A549 (cell line): ENCODE measurements at regions not wholly inside any gene's neighbourhood (a gene's known extent, or its start where the extent isn't known, plus 50 kb on each side); places are given as distances from the start of the nearest gene placed in this dataset.
A peak's percentile ranks its signal among the peaks of the same experiment; 100 is the strongest.

Source experiments
- ATAC-seq, 2 experiments: fragments of 200-7000 bp in 1 of 2; fragments of >200 bp in 1 of 2; cut with Nextera tagmentation in 1 of 2; cut with Tn5 transposase in 1 of 2; 3 replicates each; pipeline versions ENCODE4 v1.8.0 to v1.9.1; 2018 to 2020; ENCODE audit warnings: mild to moderate bottlenecking in 1 of 2, moderate library complexity in 1 of 2
- CTCF ChIA-PET: fragments of 300-600 bp; sonication (Branson Sonifier 250); formaldehyde crosslinking; extraction: SDS; loops from one replicate; lab custom pipeline; 2021; ENCODE audit warnings: antibody characterized with exemption, inconsistent platforms; lab: Yijun Ruan, JAX
- POLR2A ChIA-PET: fragments of 350-600 bp; formaldehyde crosslinking; extraction: SDS; loops from one replicate; lab custom pipeline; 2021; ENCODE audit warnings: antibody characterized with exemption, inconsistent platforms; lab: Yijun Ruan, JAX
- DNase-seq, 2 experiments: peaks; one replicate each; pipeline versions ENCODE4 v3.0.0 to v3.0.0-alpha.2; 2011 to 2016; ENCODE audit warnings: low read depth in 1 of 2, low spot score in 1 of 2
- FAIRE-seq: peaks from 2 replicates; lab custom pipeline; 2011; peaks lifted over from hg19 to GRCh38; lab: Jason Lieb, UNC
- H3K27ac ChIP-seq, 2 experiments: fragments of >200 bp; sonication (Bioruptor Twin); formaldehyde crosslinking; 3 replicates each; pipeline ENCODE4 v1.5.1; 2016 to 2017
- H3K4me1 ChIP-seq: fragments of >200 bp; sonication (Bioruptor Twin); formaldehyde crosslinking; 3 replicates; pipeline ENCODE4 v1.6.1; 2016
- H3K4me2 ChIP-seq: fragments of >200 bp; sonication (Bioruptor Twin); formaldehyde crosslinking; 3 replicates; pipeline ENCODE4 v1.6.1; 2016
- H3K4me3 ChIP-seq: fragments of >200 bp; sonication (Bioruptor Twin); formaldehyde crosslinking; 3 replicates; pipeline ENCODE4 v1.5.1; 2016
- H3K9me3 ChIP-seq: fragments of >200 bp; sonication (Bioruptor Twin); formaldehyde crosslinking; 3 replicates; pipeline ENCODE4 v1.6.1; 2016
- BHLHE40 ChIP-seq: IDR thresholded peaks from 2 replicates; pipeline ENCODE4 v1.6.1; 2012; ENCODE audit warnings: low read depth, low read length, inconsistent platforms
- CBX2 ChIP-seq: fragments of 200-600 bp; sonication (generic); IDR thresholded peaks from 2 replicates; pipeline ENCODE4 v1.6.1; 2016; ENCODE audit warnings: low read depth, mild to moderate bottlenecking, borderline replicate concordance
- CBX8 ChIP-seq: fragments of 200-600 bp; sonication (generic); IDR thresholded peaks from 2 replicates; pipeline ENCODE4 v1.6.1; 2016
- CHD2 ChIP-seq: fragments of 150-350 bp; IDR thresholded peaks from 2 replicates; pipeline ENCODE4 v1.6.1; 2014; ENCODE audit warnings: low read length; ENCODE audit not compliant: partially characterized antibody
- CHD4 ChIP-seq: fragments of 200-600 bp; sonication (generic); IDR thresholded peaks from 2 replicates; pipeline ENCODE4 v1.6.1; 2016; ENCODE audit warnings: antibody characterized with exemption, mild to moderate bottlenecking, borderline replicate concordance
- EHF ChIP-seq: fragments of 250-450 bp; sonication (Bioruptor Pico); IDR thresholded peaks from 2 replicates; pipeline ENCODE4 v1.5.0; 2020; ENCODE audit warnings: mild to moderate bottlenecking
- EHMT2 ChIP-seq: fragments of 200-600 bp; sonication (generic); IDR thresholded peaks from 2 replicates; pipeline ENCODE4 v1.6.1; 2016; ENCODE audit warnings: antibody characterized with exemption, low read depth, mild to moderate bottlenecking, moderate library complexity
- EP300 ChIP-seq, 2 experiments: fragments of >200 bp; sonication (Bioruptor Twin); formaldehyde crosslinking; IDR thresholded peaks; 2 replicates in 1 of 2; 3 replicates in 1 of 2; pipeline ENCODE4 v1.6.1; 2016 to 2017
- ESRRA ChIP-seq: fragments of 150-350 bp; IDR thresholded peaks from 2 replicates; pipeline ENCODE4 v1.6.1; 2014; ENCODE audit warnings: mild to moderate bottlenecking, low read length, borderline replicate concordance
- FOSB ChIP-seq: fragments of 250-450 bp; sonication (Bioruptor Pico); IDR thresholded peaks from 2 replicates; pipeline ENCODE4 v1.5.0; 2020; ENCODE audit warnings: mild to moderate bottlenecking, moderate library complexity
- FOSL2 ChIP-seq, 2 experiments: fragments of 450-650 bp in 1 of 2; fragments of >200 bp in 1 of 2; sonication (Bioruptor Twin) in 1 of 2; formaldehyde crosslinking; IDR thresholded peaks; 2 replicates each; pipeline versions ENCODE4 v1.5.0 to v1.6.1; 2016 to 2020; ENCODE audit warnings: mild to moderate bottlenecking in 1 of 2, moderate library complexity in 1 of 2
- FOXS1 ChIP-seq: fragments of 250-450 bp; sonication (Bioruptor Pico); IDR thresholded peaks from 2 replicates; pipeline ENCODE4 v1.5.0; 2020; ENCODE audit warnings: mild to moderate bottlenecking, moderate library complexity
- HDAC2 ChIP-seq: fragments of 200-600 bp; sonication (generic); IDR thresholded peaks from 2 replicates; pipeline ENCODE4 v1.6.1; 2016
- HEYL ChIP-seq: fragments of 250-450 bp; sonication (Bioruptor Pico); IDR thresholded peaks from 2 replicates; pipeline ENCODE4 v1.8.0; 2021; ENCODE audit warnings: mild to moderate bottlenecking, moderate library complexity
- HOXB13 ChIP-seq: fragments of 250-450 bp; sonication (Bioruptor Pico); IDR thresholded peaks from 2 replicates; pipeline ENCODE4 v1.5.0; 2020; ENCODE audit warnings: low read depth, mild to moderate bottlenecking, moderate library complexity
- JUN ChIP-seq, 2 experiments: fragments of >200 bp; sonication (Bioruptor Twin); formaldehyde crosslinking; IDR thresholded peaks; 2 replicates in 1 of 2; 3 replicates in 1 of 2; pipeline ENCODE4 v1.6.1; 2016 to 2017
- JUNB ChIP-seq: fragments of >200 bp; sonication (Bioruptor Twin); formaldehyde crosslinking; IDR thresholded peaks from 2 replicates; pipeline ENCODE4 v1.6.1; 2016
- KDM1A ChIP-seq: fragments of 200-600 bp; sonication (generic); IDR thresholded peaks from 2 replicates; pipeline ENCODE4 v1.6.1; 2016; ENCODE audit warnings: low read depth, mild to moderate bottlenecking
- MAFK ChIP-seq: fragments of 450-650 bp; IDR thresholded peaks from 2 replicates; pipeline ENCODE4 v1.6.1; 2014; ENCODE audit not compliant: partially characterized antibody
- MAZ ChIP-seq: fragments of 150-350 bp; IDR thresholded peaks from 2 replicates; pipeline ENCODE4 v1.6.1; 2014; ENCODE audit warnings: antibody characterized with exemption, low read depth, low read length, borderline replicate concordance
- NFE2L2 ChIP-seq: fragments of 150-350 bp; conservative IDR thresholded peaks from 2 replicates; pipeline ENCODE4 v1.6.1; 2014; ENCODE audit warnings: low read length
- PHF8 ChIP-seq: fragments of 200-600 bp; sonication (generic); IDR thresholded peaks from 2 replicates; pipeline ENCODE4 v1.6.1; 2016; ENCODE audit warnings: low read depth, mild to moderate bottlenecking, antibody characterized with exemption, moderate library complexity, borderline replicate concordance
- POLR2AphosphoS2 ChIP-seq: conservative IDR thresholded peaks from 2 replicates; pipeline ENCODE4 v1.6.1; 2012; ENCODE audit warnings: low read length, improper control_type of control experiment, inconsistent platforms
- RARB ChIP-seq: fragments of 250-450 bp; sonication (Bioruptor Pico); IDR thresholded peaks from 2 replicates; pipeline ENCODE4 v1.8.0; 2021; ENCODE audit warnings: mild to moderate bottlenecking, moderate library complexity
- RCOR1 ChIP-seq: fragments of 150-350 bp; IDR thresholded peaks from 2 replicates; pipeline ENCODE4 v1.6.1; 2014; ENCODE audit warnings: antibody characterized with exemption, low read length, low read depth
- RFX5 ChIP-seq: fragments of 450-650 bp; IDR thresholded peaks from 2 replicates; pipeline ENCODE4 v1.7.1; 2014; ENCODE audit warnings: antibody characterized with exemption, mild to moderate bottlenecking, moderate library complexity
- SREBF2 ChIP-seq: fragments of 450-650 bp; IDR thresholded peaks from 2 replicates; pipeline ENCODE4 v1.6.1; 2014; ENCODE audit warnings: mild to moderate bottlenecking, moderate library complexity
- TP53 ChIP-seq: fragments of 250-450 bp; sonication (Bioruptor Pico); IDR thresholded peaks from 2 replicates; pipeline ENCODE4 v1.5.0; 2021; ENCODE audit warnings: mild to moderate bottlenecking, moderate library complexity
- ZFP36 ChIP-seq: fragments of 450-650 bp; IDR thresholded peaks from 2 replicates; pipeline ENCODE4 v1.6.1; 2014; ENCODE audit warnings: borderline replicate concordance; ENCODE audit not compliant: partially characterized antibody
- ZNF302 ChIP-seq: fragments of 250-450 bp; sonication (Bioruptor Pico); IDR thresholded peaks from 2 replicates; pipeline ENCODE4 v1.9.0; 2021; ENCODE audit warnings: inconsistent platforms, mild to moderate bottlenecking, moderate library complexity
- WGBS: methylation state at CpG from one replicate; pipeline ENCODE4 v1.1.6; 2017; ENCODE audit errors: missing lambda C conversion rate; 5-methylcytosine and 5-hydroxymethylcytosine counted together
- TF ChIP-seq, protein P1 (sequence below): fragments of 250-450 bp; sonication (Bioruptor Pico); IDR thresholded peaks from 2 replicates; pipeline ENCODE4 v1.5.0; 2021; ENCODE audit warnings: mild to moderate bottlenecking, moderate library complexity, borderline replicate concordance
- TF ChIP-seq, protein P2 (sequence below): IDR thresholded peaks from 2 replicates; pipeline ENCODE4 v1.6.1; 2012; ENCODE audit warnings: low read depth, borderline replicate concordance
- TF ChIP-seq, protein P3 (sequence below): fragments of 250-450 bp; sonication (Bioruptor Pico); IDR thresholded peaks from 2 replicates; pipeline ENCODE4 v1.5.0; 2020; ENCODE audit warnings: low read depth, mild to moderate bottlenecking, moderate library complexity
- TF ChIP-seq, protein P4 (sequence below): fragments of 150-350 bp; IDR thresholded peaks from 2 replicates; pipeline ENCODE4 v1.6.1; 2014; ENCODE audit warnings: low read depth, mild to moderate bottlenecking, low read length

DNA sequence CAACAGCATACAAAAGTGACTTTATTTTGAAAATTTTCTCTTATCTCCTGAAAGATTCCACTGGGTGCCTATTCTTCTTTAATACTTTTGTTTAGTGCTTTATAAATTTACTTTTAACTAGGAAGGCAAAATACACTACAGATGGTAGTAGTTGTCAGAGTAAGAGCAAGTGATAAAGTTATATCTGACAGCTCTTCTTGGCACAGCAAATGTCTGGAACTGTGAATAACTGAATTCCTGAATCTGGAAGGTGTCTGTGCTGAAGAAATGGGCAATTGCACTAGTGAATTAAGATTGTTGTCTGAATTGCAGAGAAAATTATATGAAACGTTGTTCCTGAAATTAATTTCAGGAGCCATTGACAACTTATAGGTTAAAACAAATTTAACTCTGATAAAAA, 213.8 kb upstream of the CBLB start:
- no peak for TF ChIP-seq CHD2
- no peak for TF ChIP-seq ZNF302 (CRISPR knock-in tag)
- TF ChIP-seq MAFK: no peak
- TF ChIP-seq HDAC2: no peak
- no peak for TF ChIP-seq RARB (CRISPR knock-in tag)
- TF ChIP-seq EP300 (IDR thresholded peaks at IDR 0.05): no peak
- TF ChIP-seq CHD4: no peak
- no peak for TF ChIP-seq RFX5
- TF ChIP-seq NFE2L2: no peak
- TF ChIP-seq TP53 (CRISPR knock-in tag): no peak
- TF ChIP-seq PHF8: no peak
- no peak for TF ChIP-seq ZFP36
- TF ChIP-seq, all 56 proteins: peak for 0
- peaks cover 15% of the 10 kb centered on the region; the same call in 2 of the 3 replicates for H3K4me1 ChIP-seq

DNA sequence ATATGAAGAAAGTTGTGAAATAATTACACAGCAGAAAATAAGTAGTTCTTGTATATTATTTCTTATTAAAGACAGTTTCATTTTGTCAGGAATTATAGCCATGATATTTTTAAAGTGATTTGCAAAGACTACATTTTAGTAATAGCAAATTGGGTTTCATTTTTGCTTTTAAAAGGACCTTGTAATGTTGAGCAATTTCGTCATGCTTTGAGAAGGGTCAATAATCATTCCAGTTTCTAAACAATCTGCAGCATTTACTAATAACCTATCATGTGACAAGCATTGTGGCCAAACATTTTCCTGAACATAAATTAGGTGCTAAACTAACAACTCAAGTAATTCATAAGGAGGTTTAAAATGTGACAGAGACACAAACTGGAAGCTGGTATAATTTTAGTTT, 214.4 kb upstream of the CBLB start:
- DNase-seq (no peak), ATAC-seq (no peak), FAIRE-seq (peak; percentile 88)
- TF ChIP-seq, protein P1, sequence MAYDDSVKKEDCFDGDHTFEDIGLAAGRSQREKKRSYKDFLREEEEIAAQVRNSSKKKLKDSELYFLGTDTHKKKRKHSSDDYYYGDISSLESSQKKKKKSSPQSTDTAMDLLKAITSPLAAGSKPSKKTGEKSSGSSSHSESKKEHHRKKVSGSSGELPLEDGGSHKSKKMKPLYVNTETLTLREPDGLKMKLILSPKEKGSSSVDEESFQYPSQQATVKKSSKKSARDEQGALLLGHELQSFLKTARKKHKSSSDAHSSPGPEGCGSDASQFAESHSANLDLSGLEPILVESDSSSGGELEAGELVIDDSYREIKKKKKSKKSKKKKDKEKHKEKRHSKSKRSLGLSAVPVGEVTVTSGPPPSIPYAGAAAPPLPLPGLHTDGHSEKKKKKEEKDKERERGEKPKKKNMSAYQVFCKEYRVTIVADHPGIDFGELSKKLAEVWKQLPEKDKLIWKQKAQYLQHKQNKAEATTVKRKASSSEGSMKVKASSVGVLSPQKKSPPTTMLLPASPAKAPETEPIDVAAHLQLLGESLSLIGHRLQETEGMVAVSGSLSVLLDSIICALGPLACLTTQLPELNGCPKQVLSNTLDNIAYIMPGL (CRISPR knock-in tag): no peak
- TF ChIP-seq FOSB (CRISPR knock-in tag): no peak
- TF ChIP-seq, protein P2, sequence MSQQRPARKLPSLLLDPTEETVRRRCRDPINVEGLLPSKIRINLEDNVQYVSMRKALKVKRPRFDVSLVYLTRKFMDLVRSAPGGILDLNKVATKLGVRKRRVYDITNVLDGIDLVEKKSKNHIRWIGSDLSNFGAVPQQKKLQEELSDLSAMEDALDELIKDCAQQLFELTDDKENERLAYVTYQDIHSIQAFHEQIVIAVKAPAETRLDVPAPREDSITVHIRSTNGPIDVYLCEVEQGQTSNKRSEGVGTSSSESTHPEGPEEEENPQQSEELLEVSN: no peak
- no peak for TF ChIP-seq ESRRA
- no peak for TF ChIP-seq FOXS1
- TF ChIP-seq MAZ: no peak
- TF ChIP-seq HOXB13 (CRISPR knock-in tag): no peak
- POLR2A ChIA-PET: no interaction called here
- Histone ChIP-seq H3K9me3 (no peaks in the 10 kb centered on the region), H3K4me2 (no peak overlapping the region), H3K27ac (no peak overlapping the region), H3K4me3 (no peak overlapping the region), H3K4me1 (peaks cover 15% of the 10 kb centered on the region; the same call in 2 of the 3 replicates)
- CTCF ChIA-PET: no interaction called here
- WGBS: 57% methylated on average over 1 of the region's 1 CpG

More for the DNA sequence above, 213.8 kb upstream of the CBLB start:
- no peaks in the 10 kb centered on the region for H3K9me3 ChIP-seq
- H3K4me2 ChIP-seq: no peak overlapping the region
- no peak overlapping the region for H3K27ac ChIP-seq
- ATAC-seq: no peak
- no peak for FAIRE-seq
- no peak overlapping the region for H3K4me3 ChIP-seq
- 13% methylated on average over 1 of the region's 1 CpG for WGBS
- CTCF ChIA-PET: interaction anchor here (0.7 kb wide), 1 partner anchor 15 kb away, joined by 3 read pairs; no protein-coding TSS in a partner anchor
- POLR2A ChIA-PET: no interaction called here
- no peak for DNase-seq

DNA sequence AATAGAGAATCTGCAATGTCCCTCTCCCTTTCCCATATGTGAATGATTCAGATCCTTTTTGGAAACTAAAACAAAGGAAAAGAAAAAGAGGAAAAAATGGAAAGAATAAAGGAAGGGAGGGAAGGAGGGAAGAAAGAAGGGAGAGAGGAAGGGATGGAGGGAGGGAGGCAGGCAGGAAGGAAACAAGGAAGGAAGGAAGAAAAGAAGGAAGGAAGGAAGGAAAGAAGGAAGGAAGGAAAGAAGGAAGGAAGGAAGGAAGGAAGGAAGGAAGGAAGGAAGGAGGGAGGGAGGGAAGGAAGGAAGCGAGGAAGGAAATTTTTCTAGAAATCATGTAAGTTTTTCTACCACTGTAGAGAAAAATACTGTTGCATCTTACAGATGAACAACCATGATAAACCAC, 215.0 kb upstream of the CBLB start:
- TF ChIP-seq RCOR1 (no peak), SREBF2 (no peak), BHLHE40 (no peak), POLR2AphosphoS2 (no peak), CBX2 (no peak), JUN (IDR thresholded peaks at IDR 0.05) (no peak), CHD4 (no peak), MAFK (no peak), HEYL (CRISPR knock-in tag) (no peak), CBX8 (no peak), JUNB (no peak), KDM1A (no peak), EHMT2 (no peak), EHF (CRISPR knock-in tag) (no peak), FOSB (CRISPR knock-in tag) (no peak), FOSL2 (IDR thresholded peaks at IDR 0.05) (no peak), FOSL2 (CRISPR knock-in tag; IDR thresholded peaks at IDR 0.05) (no peak)
- TF ChIP-seq, protein P3, sequence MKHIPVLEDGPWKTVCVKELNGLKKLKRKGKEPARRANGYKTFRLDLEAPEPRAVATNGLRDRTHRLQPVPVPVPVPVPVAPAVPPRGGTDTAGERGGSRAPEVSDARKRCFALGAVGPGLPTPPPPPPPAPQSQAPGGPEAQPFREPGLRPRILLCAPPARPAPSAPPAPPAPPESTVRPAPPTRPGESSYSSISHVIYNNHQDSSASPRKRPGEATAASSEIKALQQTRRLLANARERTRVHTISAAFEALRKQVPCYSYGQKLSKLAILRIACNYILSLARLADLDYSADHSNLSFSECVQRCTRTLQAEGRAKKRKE (CRISPR knock-in tag): no peak
- TF ChIP-seq, protein P4, sequence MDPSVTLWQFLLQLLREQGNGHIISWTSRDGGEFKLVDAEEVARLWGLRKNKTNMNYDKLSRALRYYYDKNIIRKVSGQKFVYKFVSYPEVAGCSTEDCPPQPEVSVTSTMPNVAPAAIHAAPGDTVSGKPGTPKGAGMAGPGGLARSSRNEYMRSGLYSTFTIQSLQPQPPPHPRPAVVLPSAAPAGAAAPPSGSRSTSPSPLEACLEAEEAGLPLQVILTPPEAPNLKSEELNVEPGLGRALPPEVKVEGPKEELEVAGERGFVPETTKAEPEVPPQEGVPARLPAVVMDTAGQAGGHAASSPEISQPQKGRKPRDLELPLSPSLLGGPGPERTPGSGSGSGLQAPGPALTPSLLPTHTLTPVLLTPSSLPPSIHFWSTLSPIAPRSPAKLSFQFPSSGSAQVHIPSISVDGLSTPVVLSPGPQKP: no peak
- TF ChIP-seq, all 56 proteins: peak for 0
- no peak for ATAC-seq
- no peak for FAIRE-seq
- ChIA-PET POLR2A (no interaction called here), CTCF (no interaction called here)
- H3K9me3 ChIP-seq: no peaks in the 10 kb centered on the region
- DNase-seq: no peak
- 91% methylated on average over 1 of the region's 1 CpG for WGBS
- no peak overlapping the region for H3K4me2 ChIP-seq
- H3K4me3 ChIP-seq: no peak overlapping the region
- H3K4me1 ChIP-seq: peaks cover 15% of the 10 kb centered on the region; the same call in 2 of the 3 replicates
- no peak overlapping the region for H3K27ac ChIP-seq
